NCI-H146 treated with DMSO at 0.1 percent for 48 hours (cell line): ENCODE measurements at regions not wholly inside any gene's neighbourhood (a gene's known extent, or its start where the extent isn't known, plus 50 kb on each side); places are given as distances from the start of the nearest gene placed in this dataset.

Source experiments
- DNase-seq: peaks from one replicate; lab custom pipeline; 2025; ENCODE audit not compliant: unreplicated experiment; lab: John Stamatoyannopoulos, UW

DNA sequence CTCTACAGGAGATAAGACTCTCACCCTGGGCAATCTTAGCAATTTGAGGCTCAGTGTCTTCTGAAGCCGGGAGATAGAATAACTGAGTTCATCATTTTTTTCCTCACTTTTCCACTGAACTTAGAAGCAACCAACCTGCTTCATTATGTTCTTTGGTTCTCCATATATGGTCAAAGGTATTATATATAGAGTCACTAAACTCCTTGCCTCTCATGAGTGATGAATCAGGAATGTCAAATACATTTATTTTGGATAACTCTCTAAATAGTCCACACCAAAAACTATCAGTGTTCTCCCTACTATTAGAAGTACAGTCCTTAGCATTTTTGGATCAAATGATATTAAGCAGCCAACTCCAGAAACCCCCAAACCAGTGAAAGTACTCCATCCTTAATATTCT is 421.5 kb upstream of the EPHA5 start:
- DNase-seq = no peak

DNA sequence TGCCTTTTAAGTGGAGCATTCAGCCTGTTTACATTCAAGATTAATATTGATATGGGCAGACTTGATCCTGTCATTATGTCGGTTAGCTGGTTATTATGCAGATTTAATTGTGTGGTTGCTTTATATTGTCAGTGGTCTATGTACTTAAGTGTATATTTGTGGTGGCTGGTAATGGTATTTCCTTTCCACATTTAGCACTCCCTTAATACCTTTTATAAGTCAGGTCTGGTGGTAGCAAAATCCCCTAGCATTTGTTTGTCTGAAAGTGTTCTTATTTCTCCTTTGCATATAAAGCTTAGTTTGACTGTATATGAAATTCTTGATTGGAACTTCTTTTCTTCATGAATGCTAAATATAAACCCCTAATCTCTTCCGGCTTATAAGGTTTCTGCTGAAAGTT is 403.7 kb upstream of the EPHA5 start:
- no peak for DNase-seq

DNA sequence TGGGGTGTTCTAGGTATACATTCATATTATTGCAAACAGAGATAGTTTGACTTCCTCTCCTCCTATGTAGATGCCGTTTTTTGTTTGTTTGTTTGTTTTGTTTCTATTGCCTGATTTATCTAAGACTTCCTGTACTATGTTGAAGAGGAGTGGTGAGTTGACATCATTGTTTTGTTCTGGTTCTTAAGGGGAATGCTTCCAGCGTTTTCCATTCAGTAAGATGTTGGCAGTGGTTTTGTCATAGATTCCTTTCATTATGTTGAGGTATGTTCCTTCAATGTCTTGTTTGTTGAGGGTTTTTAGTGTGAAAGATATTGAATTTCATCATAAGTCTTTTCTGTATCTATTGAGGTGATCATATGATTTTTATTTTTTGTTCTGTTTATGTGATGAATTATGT is 401.6 kb upstream of the EPHA5 start:
- no peak for DNase-seq

DNA sequence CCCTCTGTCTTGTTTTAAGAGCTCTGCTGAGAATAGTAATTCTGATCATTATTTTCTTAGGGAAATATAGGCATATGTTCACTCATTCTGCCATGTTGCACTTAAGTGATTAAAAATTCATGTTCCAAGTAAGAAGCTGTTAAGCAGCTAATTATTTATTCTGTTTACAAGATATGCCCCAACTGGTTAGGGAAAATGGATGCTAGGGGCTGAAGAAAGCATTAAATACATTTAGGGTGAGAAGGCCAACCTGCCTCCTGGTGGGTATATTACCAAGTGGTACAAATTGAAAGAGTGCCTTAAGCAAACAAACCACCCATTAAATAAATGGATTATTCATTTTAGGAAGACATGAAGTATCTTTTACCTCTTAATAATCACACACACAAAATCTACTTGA is 392.6 kb upstream of the EPHA5 start:
- peak; percentile 46 for DNase-seq

DNA sequence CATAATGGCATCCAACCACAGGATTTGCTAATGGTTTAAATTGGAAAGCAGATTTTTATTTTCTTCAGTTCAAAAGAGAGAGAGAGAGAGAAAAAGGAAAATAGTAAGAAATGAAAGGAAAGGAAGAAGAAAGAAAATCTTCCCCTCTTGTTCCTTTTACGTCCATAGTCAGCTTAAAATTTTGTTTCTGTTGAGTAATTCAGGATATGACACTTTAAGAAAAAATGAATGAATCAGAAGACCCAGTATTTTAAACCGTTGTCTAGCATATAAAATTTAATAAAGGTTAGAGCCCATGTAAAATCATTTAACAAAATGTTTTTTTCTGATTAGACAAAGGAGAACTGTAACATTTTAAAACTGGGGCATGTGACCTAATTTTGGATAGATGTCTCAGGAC is 391.8 kb upstream of the EPHA5 start:
- no peak for DNase-seq

DNA sequence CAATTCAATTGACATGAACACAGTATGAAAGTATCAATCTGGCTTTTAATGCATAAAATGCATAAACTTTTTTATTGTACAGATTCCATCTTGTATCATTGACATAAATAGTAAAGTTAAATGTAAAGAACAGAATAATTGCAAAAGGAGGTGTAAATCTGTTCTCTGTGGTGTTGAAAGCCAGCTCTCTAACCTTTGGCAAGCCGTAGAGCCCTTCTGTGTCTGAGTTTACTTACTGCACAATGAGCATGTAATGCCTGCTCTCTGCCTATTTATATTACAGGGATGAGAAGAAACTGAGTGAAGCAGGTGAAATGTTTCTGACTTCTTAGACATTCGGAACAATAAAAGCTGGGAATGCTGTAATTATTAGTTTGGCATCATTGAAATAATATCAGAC is 389.3 kb upstream of the EPHA5 start:
- DNase-seq = no peak

DNA sequence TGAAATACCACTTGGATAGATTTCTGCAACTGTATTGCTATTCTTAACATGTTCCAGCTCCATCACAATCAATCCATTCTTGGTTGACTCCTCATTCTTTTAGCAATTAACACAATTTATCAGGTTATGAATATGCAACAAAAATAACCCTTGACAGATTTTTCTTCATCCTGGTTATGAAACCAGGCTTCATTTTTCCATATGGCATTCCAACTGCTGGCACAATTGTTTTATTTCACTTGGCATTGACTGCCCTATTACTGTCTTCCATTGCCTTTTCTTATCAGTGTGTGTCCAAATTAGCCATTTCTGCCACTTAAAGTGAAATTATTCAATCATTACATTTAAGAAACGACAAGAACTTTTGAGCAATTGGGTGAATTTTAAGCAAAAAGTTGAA is 388.8 kb upstream of the EPHA5 start:
- DNase-seq = no peak

DNA sequence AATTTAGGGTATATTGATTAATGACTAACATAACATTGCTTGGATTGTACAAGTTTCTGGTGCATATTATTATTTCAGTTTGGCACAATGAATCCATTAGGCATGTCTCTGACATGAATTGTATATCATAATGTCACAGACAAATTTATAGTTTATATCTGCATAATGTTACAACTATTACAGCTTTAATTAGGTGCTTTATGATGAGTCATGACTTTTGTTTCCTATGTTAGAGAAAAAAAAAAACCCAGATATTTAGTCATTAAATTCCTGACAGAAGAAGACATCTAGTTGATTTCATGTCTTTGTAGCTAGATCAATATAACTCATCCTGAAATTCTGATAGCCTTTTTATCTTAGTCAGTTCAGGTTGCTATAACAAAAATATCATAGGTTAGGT is 385.7 kb upstream of the EPHA5 start:
- DNase-seq = no peak

DNA sequence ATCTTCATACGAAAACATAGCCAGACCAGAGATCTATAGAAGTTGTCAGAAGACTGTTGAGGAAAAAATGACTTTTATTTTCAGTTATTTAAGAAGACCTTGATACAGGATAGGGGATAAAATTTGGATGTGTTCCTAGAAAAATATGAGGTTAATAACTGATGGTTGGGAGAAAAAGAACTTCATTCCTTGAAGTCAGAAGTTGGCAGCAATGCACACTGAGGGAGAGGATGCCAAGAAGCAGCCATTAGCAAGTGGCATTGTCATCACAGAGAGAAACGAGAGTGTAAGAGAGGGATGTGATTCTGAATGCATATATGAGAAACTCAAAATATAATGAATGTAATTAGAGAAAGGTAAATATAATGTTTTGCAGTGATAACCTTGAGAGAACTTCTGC is 382.1 kb upstream of the EPHA5 start:
- DNase-seq = no peak

DNA sequence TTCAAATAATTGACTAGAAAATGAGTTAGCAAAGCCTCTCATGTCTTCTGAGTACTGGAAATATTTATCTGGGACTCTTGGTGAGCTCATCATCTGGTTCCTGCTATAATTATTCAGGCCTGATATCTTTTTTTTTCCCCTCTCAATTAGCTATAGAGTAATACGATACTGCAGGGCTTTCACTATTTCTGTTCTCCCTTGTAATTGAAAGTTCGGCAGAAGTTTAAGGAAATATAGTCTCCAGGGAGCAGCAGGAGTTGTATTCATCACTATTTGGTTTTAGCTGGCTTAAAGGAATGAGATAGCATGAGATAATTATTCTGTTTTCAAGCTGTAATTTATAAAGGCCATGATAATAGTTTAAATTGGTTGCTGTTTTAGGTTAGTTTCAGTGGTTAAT is 378.6 kb upstream of the EPHA5 start:
- DNase-seq = peak; percentile 93

DNA sequence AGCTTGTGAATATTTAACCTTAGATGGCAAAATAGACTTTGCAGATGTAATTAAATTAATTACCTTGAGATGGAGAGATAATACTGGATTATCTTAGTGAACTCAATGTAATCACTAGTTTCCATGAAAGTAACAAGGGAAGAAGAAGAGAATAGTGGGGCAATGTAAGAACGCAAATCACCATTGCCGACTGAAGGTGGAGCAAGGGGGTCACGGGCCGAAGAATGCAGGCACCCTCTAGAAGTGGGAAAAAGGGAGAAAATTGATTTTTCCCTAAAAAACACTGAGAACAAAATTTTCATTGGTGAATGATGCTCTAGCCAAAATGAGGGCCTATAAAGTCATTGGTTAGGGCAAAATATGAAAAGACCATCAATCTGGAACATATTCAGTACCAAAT is 375.6 kb upstream of the EPHA5 start:
- DNase-seq = no peak

DNA sequence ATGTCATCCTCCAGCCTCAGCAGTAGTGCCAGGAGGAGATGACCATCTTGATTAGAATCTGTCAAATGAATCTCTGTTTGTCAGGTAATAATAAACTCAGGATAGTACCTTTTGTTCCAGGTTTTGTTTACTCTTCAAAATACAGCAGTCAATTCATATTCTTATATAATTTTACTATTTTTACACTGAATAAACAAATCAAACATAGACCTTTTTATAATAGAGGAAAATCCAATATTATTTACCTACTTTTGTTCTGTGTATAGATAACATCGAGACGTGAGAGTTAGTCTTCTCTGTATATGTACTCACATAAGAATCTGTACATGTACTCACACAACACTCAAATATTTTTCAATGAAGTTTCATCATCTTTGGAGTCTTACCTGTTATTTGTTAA is 365.4 kb upstream of the EPHA5 start:
- DNase-seq = peak; percentile 56

DNA sequence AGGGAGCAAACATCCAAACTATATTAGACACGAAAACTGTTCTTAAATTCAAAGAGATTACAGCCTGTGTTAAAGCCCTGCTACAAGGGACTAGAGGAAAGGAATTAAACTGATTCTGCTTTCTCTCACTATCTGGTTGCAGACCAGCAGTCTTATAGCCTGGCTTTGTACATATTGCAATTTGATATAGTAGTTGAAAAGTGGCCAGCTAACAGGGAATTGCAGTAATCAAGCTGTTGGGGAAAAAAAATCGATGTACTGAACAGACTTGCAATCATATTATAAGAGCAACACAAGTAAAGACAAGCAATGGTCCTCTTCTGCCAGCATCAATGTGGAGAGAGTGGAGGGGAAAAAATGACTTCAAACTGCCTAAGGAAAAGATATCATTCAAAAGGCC is 364.4 kb upstream of the EPHA5 start:
- DNase-seq = peak; percentile 80

DNA sequence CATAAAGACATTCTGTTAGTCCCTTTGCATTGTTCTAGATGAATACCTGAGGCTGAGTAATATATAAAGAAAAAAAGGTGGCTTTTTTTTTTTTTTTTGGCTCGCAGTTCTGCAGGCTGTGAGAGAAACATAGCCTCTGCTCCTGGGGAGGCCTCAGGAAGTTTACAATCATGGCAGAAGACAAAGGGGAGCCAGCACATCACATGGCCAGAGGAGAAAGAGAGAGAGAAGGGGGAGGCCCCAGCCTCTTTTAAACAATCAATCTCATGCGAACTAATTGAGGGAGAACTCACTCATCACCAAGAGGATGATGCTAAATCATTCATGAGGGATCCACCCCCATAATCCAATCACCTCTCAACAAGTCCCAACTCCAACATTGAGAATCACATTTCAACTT is 364.0 kb upstream of the EPHA5 start:
- DNase-seq = peak; percentile 80

DNA sequence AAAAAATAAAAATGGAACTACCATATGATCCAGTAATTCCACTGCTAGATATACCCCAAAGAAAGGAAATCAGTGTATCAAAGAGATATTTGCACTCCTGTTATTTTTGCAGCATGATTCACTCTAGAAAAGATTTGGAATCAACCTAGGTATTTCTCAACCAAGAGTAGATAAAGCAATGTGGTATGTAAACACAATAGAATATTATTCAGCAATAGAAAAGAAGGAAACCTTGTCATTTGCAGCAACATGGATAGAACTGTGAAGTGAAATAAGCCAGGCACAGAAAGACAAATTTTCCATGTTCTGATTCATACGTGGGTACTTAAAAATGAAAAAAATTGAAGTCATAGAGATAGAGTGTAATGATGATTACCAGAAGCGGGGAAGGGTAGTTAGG is 362.3 kb upstream of the EPHA5 start:
- no peak for DNase-seq

DNA sequence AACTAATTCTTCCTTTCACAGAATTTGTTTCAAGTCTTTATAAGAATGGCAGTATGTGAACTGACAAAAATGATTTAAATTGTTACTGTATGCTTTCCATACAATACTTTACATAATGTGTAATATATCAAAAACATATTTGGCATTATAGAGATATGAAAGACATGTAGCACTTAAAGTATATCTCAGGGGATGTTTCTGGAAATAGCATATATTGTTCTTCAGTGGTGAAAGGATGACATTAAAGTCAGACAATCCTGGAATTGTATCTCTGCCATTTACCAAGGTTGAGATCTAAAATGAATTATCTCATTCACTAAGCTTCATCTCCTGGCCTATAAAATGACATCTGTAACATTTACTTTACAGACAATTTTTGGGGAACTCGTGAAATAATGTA is 358.4 kb upstream of the EPHA5 start:
- no peak for DNase-seq

DNA sequence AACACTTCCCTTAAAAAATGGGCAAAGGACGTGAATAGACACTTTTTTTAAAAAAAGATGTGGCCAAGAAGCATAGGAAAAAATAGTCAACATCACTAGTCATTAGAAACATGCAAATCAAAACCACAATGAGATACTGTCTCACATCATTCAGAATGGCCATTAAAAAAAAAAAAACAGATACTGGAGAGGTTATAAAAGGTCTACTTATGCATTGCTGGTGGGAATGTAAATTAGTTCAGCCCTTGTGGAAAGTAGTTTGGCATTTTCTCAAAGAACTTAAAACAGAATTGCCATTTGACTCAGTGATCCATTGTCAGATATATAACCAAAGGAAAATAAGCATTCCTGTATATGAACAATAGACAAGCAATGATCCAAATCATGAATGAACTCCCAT is 352.8 kb upstream of the EPHA5 start:
- no peak for DNase-seq

DNA sequence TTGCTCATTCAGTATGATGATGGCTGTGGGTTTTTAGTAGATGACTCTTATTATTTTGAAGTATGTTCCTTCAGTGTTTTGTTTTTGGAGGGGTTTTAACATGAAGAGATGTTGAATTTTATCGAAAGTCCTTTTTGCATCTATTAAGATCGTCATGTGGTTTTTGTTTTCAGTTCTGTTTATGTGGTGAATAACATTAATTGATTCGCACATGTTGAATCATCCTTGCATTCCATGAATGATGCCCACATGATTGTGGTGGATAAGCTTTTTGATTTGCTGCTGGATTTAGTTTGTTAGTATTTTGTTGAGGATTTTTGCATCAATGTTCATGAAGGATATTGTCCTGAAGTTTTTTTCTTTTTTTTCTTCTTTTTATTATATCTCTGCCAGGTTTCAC is 347.4 kb upstream of the EPHA5 start:
- DNase-seq = no peak

DNA sequence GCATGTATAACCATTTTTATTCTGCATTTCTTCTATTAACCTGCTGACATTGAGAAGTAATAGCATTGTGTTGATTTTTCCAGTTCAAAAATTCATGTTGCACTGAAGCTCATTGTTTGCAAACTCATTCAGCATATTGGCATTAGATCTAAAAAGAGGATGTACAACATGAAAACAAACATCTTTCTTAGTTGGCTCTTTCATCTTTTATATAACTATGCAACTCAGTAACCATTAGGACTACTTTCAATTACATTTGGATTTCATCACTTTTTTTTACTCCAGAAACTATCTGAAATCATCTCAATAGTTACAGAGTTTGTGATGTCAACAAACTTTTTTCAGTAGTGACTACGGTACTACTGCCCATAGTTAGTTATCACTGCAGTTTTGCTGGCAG is 346.0 kb upstream of the EPHA5 start:
- DNase-seq = no peak

DNA sequence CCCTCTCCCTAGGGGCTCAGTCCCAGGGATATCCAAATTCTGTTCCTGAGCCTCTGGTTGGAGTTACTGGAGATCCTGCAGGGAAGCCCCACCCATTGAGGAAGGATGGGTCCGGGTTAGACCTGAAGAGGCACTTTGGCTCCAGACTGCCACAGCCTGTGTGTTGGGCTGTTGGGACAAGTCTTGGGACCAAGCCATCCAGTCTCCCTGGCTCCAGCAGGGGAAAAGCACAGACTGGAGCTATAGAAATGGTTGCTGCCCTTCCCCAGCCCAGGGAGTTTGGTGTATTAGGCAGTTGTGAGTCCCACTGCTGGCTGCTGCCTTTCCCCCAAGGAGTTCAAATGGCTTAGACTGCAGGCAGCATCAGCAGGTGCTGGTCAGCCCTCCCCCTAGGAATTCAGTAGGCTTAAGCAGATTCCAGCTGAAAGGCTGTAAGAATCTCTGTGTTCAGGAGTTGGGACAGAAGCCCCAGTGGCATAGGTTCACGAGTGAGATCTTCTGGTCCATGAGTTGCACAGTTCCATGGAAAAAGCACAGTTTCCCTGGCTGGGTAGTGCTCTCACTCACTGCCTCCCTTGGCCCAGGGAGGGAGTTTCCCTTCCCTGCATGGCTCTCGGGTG is 344.0 kb upstream of the EPHA5 start:
- no peak for DNase-seq

DNA sequence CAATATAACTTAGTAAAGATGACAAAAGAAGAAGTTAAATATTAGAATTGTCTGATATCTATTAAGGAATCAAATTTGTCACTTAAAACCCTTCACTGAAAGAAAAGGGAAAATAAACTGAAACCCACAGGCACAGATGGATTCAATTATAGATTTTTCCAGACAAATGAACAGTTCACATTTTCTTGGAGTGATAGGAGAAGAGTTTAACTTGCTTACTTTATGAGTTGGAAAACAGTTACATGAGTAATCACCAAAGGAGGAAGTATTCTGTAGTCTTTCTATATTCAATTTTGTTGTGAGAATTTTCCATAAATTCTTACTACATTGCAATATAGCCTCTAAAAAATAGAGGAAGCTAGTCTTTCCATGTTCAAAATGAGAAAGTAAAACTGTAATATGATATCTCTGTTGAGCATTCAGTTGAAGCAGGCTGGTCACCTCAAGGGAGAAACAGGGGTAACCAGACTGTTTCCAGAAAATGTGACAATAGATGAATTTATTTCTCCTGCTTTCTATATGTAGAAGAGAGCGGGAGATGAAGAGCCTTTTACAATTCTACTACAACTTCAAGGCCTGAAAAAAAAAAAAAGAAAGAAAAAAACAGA is 330.3 kb upstream of the EPHA5 start:
- DNase-seq = no peak

DNA sequence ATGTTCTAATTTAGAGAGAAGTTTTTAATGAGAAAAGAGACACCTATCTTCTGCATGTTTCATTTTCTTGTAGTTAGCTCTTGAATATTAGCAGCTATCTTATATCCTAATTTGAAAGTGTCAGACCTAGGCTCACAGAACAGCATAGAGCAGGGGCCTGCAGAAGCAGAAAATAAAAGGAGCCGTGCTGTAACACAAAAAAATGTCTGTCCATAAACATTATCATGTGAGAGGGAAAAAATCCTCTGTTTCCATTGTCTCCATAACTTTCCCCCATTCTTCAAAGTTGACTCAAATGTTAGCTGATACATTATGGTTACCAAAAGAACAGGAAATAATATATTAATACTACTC is 329.2 kb upstream of the EPHA5 start:
- peak; percentile 63 for DNase-seq

DNA sequence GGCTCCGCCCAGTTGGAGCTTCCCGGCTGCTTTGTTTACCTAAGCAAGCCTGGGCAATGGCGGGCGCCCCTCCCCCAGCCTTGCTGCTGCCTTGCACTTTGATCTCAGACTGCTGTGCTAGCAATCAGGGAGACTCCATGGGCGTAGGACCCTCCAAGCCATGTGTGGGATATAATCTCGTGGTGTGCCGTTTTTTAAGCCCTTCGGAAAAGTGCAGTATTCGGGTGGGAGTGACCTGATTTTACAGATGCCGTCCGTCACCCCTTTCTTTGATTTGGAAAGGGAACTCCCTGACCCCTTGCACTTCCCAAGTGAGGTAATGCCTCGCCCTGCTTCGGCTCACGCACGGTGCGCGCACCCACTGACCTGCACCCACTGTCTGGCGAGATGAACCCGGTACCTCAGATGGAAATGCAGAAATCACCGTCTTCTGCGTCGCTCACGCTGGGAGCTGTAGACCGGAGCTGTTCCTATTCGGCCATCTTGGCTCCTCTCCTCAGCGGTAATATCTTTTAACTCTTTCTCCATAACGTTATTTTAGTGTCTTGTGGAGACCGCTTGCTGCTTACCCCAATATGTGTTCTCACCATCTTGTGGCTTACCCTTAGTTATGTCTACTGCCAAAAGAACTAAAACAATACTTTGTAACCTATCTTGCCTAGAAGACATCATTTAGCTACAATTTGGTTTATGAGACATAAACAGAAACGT is 328.7 kb upstream of the EPHA5 start:
- peak; percentile 63 for DNase-seq
